Thyroid gland (tissue), 4 donors: ENCODE measurements at regions not wholly inside any gene's neighbourhood (a gene's known extent, or its start where the extent isn't known, plus 50 kb on each side); places are given as distances from the start of the nearest gene placed in this dataset.
"Not testable (repeated sequence)": the region's sequence is repeated elsewhere in the genome, so short reads cannot be mapped to it uniquely, and the experiment has no call there.

Experiments
- POLR2A ChIP-seq, 2 donors: fragments of 450-650 bp; IDR thresholded peaks; one replicate each; pipeline ENCODE4 v1.6.1; 2017; ENCODE audit warnings: antibody characterized with exemption in 2 of 2, mild to moderate bottlenecking in 2 of 2, moderate library complexity in 1 of 2
- TF ChIP-seq, protein P1 (sequence below), 6 experiments: fragments of 200-600 bp in 3 of 6; fragments of 450-650 bp in 3 of 6; sonication (generic) in 3 of 6; IDR thresholded peaks; one replicate each; pipeline ENCODE4 v1.5.1; 2016 to 2019; ENCODE audit warnings: antibody characterized with exemption in 6 of 6, mild to moderate bottlenecking in 2 of 6, inconsistent platforms in 1 of 6, moderate library complexity in 1 of 6

DNA sequence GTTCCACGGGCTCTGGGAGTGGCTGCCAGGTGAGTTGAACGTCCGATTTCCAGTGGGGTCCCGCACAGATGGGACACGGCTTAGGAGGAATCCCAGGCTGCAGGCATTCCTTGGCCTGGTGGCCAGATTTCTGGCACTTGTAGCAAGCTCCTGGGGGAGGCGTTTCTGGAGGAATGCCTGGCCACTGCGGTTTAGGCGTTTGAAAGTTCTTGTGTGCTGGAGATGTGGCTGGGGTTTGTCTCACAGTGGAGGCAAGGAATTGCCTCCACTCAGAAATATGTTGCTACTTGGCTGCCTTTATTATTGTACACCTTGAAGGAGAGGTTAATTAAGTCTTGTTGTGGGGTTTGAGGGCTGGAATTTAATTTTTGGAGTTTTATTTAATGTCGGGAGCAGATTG is 583.3 kb upstream of the MDGA2 start:
- TF ChIP-seq, protein P1, sequence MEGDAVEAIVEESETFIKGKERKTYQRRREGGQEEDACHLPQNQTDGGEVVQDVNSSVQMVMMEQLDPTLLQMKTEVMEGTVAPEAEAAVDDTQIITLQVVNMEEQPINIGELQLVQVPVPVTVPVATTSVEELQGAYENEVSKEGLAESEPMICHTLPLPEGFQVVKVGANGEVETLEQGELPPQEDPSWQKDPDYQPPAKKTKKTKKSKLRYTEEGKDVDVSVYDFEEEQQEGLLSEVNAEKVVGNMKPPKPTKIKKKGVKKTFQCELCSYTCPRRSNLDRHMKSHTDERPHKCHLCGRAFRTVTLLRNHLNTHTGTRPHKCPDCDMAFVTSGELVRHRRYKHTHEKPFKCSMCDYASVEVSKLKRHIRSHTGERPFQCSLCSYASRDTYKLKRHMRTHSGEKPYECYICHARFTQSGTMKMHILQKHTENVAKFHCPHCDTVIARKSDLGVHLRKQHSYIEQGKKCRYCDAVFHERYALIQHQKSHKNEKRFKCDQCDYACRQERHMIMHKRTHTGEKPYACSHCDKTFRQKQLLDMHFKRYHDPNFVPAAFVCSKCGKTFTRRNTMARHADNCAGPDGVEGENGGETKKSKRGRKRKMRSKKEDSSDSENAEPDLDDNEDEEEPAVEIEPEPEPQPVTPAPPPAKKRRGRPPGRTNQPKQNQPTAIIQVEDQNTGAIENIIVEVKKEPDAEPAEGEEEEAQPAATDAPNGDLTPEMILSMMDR (IDR thresholded peaks at IDR 0.05) = not testable (repeated sequence)
- not testable (repeated sequence) for TF ChIP-seq POLR2A (IDR thresholded peaks at IDR 0.05)
